ENCODE measurements at regions not wholly inside any gene's neighbourhood (a gene's known extent, or its start where the extent isn't known, plus 50 kb on each side); places are given as distances from the start of the nearest gene placed in this dataset.

DNA sequence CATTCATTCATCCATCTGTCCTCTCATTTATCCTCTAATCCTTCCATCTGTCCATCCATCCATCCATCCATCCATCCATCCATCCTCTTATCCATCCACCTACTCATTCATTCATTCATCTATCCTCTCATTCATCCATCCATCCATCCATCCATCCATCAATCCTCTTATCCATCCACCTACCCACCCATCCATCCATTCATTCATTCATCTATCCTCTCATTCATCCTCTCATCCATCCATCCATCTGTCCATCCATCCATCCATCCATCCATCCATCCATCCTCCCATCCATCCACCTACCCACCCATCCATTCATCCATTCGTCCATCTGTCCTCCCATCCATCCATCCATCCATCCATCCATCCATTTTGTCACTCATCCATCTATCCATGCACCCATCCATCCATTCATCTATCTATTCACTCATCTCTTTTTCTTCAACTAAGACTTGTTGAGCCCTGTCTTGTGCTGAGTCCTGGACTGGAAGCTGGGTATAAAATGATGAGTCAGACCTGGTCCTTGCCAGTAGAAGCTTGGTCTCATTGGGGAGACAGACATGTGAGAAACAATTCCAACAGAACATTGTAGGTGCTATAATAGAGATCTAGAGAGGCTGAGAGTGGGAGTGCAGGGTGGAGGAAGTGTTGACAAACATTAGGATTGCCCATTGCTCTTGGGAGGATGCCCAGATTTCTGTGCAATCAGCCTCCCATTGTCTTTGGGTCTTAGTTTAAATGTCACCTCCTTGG is 55.0 kb upstream of the IER5L start:
- ChIA-PET POLR2A (ENCODE audit: low non-redundant PET) (interaction anchor here (0.6 kb wide), 1 partner anchor 12 kb away, joined by 3 read pairs; no protein-coding TSS in a partner anchor), CTCF (no interaction called here)
- TF ChIP-seq, protein P1, sequence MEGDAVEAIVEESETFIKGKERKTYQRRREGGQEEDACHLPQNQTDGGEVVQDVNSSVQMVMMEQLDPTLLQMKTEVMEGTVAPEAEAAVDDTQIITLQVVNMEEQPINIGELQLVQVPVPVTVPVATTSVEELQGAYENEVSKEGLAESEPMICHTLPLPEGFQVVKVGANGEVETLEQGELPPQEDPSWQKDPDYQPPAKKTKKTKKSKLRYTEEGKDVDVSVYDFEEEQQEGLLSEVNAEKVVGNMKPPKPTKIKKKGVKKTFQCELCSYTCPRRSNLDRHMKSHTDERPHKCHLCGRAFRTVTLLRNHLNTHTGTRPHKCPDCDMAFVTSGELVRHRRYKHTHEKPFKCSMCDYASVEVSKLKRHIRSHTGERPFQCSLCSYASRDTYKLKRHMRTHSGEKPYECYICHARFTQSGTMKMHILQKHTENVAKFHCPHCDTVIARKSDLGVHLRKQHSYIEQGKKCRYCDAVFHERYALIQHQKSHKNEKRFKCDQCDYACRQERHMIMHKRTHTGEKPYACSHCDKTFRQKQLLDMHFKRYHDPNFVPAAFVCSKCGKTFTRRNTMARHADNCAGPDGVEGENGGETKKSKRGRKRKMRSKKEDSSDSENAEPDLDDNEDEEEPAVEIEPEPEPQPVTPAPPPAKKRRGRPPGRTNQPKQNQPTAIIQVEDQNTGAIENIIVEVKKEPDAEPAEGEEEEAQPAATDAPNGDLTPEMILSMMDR (conservative IDR thresholded peaks at IDR 0.05; ENCODE audit: low read depth), result no peak
- DNase-seq (ENCODE audit: low spot score), result no peak
- no peak overlapping the region for H3K27ac ChIP-seq

DNA sequence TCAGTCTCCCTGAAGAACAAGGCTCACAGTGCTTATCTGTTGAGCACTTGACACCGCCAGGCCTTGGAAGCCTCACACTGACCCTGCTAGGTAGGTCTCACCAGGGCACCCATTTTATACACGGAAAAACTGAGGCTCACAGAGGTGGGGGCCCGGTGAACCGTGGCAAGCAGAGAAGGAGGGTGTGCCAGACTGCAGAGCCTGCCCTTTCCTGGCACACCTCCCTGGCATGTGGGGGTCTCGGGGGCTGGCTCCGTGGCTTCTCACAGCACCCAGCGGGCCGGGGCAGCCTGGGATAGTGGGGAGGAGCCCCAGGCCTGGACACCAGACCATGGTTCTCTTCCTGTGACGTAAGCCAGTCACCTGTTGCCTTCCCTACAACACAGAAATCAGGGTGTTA is 53.7 kb upstream of the IER5L start:
- POLR2A ChIA-PET (ENCODE audit: low non-redundant PET), result no interaction called here
- no peak overlapping the region for H3K27ac ChIP-seq
- CTCF ChIA-PET, result no interaction called here
- DNase-seq (ENCODE audit: low spot score), result no peak
- TF ChIP-seq, protein P1 (conservative IDR thresholded peaks at IDR 0.05; ENCODE audit: low read depth), result no peak

- H3K27ac ChIP-seq, result no peak overlapping the region
- ChIA-PET CTCF (no interaction called here), POLR2A (ENCODE audit: low non-redundant PET) (no interaction called here)
- TF ChIP-seq, protein P1 (conservative IDR thresholded peaks at IDR 0.05; ENCODE audit: low read depth), result no peak
- no peak for DNase-seq (ENCODE audit: low spot score)
Observed at GRCh38 chr9:129231022-129231739, 53.1 kb upstream of the IER5L start.

GRCh38 chr9:129230302-129230701 is 52.2 kb upstream of the IER5L start:
- CTCF ChIA-PET, result interaction anchor here (0.6 kb wide), 1 partner anchor 62 kb away, joined by 3 read pairs; no protein-coding TSS in a partner anchor
- H3K27ac ChIP-seq, result no peak overlapping the region
- no peak for DNase-seq (ENCODE audit: low spot score)
- POLR2A ChIA-PET (ENCODE audit: low non-redundant PET), result no interaction called here
- TF ChIP-seq, protein P1 (conservative IDR thresholded peaks at IDR 0.05; ENCODE audit: low read depth), result no peak
